Uterus (tissue), 3 donors: ENCODE measurements at regions not wholly inside any gene's neighbourhood (a gene's known extent, or its start where the extent isn't known, plus 50 kb on each side); places are given as distances from the start of the nearest gene placed in this dataset.

Experiments
- DNase-seq, 2 donors: peaks; one replicate each; pipeline ENCODE4 v3.0.0-alpha.2; 2019 to 2020
- H3K27ac ChIP-seq, 2 donors: fragments of 200-600 bp; sonication (generic); 1 replicate in 1 of 2; 2 replicates in 1 of 2; pipeline ENCODE4 v1.5.1; 2016 to 2018
- H3K27me3 ChIP-seq, 2 donors: fragments of 200-600 bp; sonication (generic); one replicate each; pipeline ENCODE4 v1.5.1; 2018 to 2019; ENCODE audit warnings: control low read depth in 1 of 2
- H3K36me3 ChIP-seq, 2 donors: fragments of 200-600 bp; sonication (generic); one replicate each; pipeline ENCODE4 v1.5.1; 2019; ENCODE audit warnings: control low read depth in 1 of 2
- H3K4me1 ChIP-seq, 2 donors: fragments of 200-600 bp; sonication (generic); one replicate each; pipeline ENCODE4 v1.5.1; 2018 to 2019; ENCODE audit warnings: control low read depth in 1 of 2
- H3K4me3 ChIP-seq, 2 donors: fragments of 200-600 bp; sonication (generic); 1 replicate in 1 of 2; 2 replicates in 1 of 2; pipeline ENCODE4 v1.5.1; 2018 to 2019; ENCODE audit warnings: mild to moderate bottlenecking in 1 of 2
- H3K9me3 ChIP-seq, 2 donors: fragments of 200-600 bp; sonication (generic); one replicate each; pipeline ENCODE4 v1.5.1; 2019; ENCODE audit warnings: control low read depth in 1 of 2
- CTCF ChIP-seq, 4 experiments: fragments of 200-600 bp in 2 of 4; fragments of 450-650 bp in 2 of 4; sonication (generic) in 2 of 4; IDR thresholded peaks; one replicate each; pipeline ENCODE4 v1.5.1; 2016 to 2019; ENCODE audit warnings: antibody characterized with exemption in 4 of 4, mild to moderate bottlenecking in 2 of 4, moderate library complexity in 1 of 4
- POLR2A ChIP-seq, 2 donors: fragments of 450-650 bp; IDR thresholded peaks; one replicate each; pipeline ENCODE4 v1.6.1; 2016; ENCODE audit warnings: antibody characterized with exemption in 2 of 2, mild to moderate bottlenecking in 1 of 2, moderate library complexity in 1 of 2
- intact Hi-C: fragments of 100-400 bp; cut with DNase I; formaldehyde crosslinking; loops from one replicate; pipeline ENCODE4 v1.15.1; 2023; ENCODE audit warnings: low total_unique reads
- donor health status: DM: yes; HTN: yes; CAD: no.

GRCh38 chr12:89875809-89876208 lies 167.2 kb upstream of the ATP2B1 start:
- no peak for TF ChIP-seq POLR2A (IDR thresholded peaks at IDR 0.05)
- no peak for TF ChIP-seq CTCF (IDR thresholded peaks at IDR 0.05)
- Histone ChIP-seq H3K4me1 (no peaks in the 10 kb centered on the region), H3K9me3 (no peaks in the 10 kb centered on the region), H3K4me3 (no peak overlapping the region), H3K27ac (no peak overlapping the region), H3K36me3 (no peaks in the 10 kb centered on the region), H3K27me3 (no peaks in the 10 kb centered on the region)
- no peak for DNase-seq
- intact Hi-C loops = no loop called here

DNA sequence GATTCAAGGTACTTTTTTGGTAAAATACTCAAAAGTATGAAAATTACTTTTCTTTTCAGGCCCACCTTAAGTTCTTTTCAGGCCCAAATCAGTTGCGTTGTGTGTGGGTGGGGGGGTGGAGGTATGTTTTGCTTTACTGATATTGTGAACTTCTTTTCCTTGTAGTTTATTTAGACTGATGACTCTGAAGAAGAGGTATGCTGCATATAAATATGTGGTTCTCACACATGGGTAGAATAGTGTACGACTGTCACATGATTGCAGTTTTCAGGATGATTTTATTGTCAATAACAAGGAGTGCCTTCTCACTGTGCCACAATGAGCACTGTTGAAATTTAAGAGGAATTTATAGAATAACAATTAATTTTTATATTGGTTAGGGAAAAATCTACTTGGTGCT lies 166.6 kb upstream of the ATP2B1 start:
- Histone ChIP-seq H3K36me3 (no peaks in the 10 kb centered on the region), H3K4me3 (no peak overlapping the region), H3K27ac (no peak overlapping the region), H3K9me3 (no peaks in the 10 kb centered on the region), H3K4me1 (no peaks in the 10 kb centered on the region), H3K27me3 (no peaks in the 10 kb centered on the region)
- no peak for DNase-seq
- TF ChIP-seq CTCF (IDR thresholded peaks at IDR 0.05) (no peak), POLR2A (IDR thresholded peaks at IDR 0.05) (no peak)
- intact Hi-C loops = no loop called here

DNA sequence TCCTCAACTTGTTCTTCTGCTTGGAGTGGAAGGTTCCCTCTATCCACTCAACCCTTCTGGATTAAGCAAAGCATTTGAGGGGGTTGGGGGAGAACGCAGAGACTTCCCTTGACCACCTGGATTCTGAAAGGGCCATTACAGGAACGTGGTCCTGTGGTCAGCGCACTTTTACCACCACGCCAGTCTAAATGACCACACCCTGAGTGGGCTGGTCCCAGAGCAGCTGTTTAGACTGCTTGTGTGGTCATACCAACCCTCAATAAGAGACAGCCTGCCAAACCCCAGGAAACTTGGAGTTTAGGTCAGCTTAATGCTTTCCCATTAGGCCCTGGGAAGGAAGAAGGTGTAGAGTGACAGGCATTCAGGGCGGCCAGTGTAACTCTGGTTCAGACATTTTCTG lies 165.5 kb upstream of the ATP2B1 start:
- DNase-seq = no peak
- TF ChIP-seq POLR2A (IDR thresholded peaks at IDR 0.05) (no peak), CTCF (IDR thresholded peaks at IDR 0.05) (no peak)
- no peaks in the 10 kb centered on the region for H3K36me3 ChIP-seq
- intact Hi-C loops = no loop called here
- H3K4me1 ChIP-seq = no peaks in the 10 kb centered on the region
- no peaks in the 10 kb centered on the region for H3K27me3 ChIP-seq
- H3K27ac ChIP-seq = no peak overlapping the region
- no peak overlapping the region for H3K4me3 ChIP-seq
- no peaks in the 10 kb centered on the region for H3K9me3 ChIP-seq

- Histone ChIP-seq H3K4me3 (no peak overlapping the region), H3K27ac (no peak overlapping the region), H3K27me3 (no peaks in the 10 kb centered on the region), H3K9me3 (no peaks in the 10 kb centered on the region), H3K4me1 (no peaks in the 10 kb centered on the region), H3K36me3 (no peaks in the 10 kb centered on the region)
- TF ChIP-seq POLR2A (IDR thresholded peaks at IDR 0.05) (no peak), CTCF (IDR thresholded peaks at IDR 0.05) (no peak)
- intact Hi-C loops = no loop called here
- no peak for DNase-seq
Measured at GRCh38 chr12:89873745-89874144, 165.1 kb upstream of the ATP2B1 start.

DNA sequence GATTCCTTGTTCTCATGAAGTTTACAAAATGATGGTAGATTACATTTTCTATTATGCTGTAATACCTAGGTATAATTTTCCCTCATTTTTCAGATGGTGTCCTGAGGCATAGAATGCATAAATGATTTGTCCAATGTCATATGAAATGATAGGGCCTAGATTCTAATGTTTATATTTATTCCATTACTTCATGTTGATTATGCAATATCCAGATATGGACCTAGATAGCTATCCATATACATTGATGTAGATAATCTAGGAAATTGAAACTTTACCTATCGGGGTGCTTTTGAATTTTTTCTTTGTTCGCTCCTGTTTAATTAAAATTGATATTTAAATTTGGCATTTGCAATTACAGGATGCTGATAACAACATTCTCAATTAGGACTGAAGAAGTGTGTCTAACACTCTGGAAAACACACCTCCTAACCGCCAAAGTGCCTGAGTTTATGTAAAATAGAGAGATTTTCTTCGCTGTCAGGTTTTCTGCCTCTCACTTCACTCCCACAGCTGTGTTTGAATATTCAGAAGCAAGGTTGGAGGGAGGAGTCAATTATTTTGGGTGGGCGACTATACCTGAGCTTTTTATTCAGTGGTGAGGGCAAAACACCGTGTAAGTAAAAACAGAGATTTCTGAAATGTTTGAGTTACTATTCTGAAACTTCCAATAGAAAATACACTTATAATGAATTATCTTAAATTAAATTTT lies 164.4 kb upstream of the ATP2B1 start:
- Histone ChIP-seq H3K36me3 (no peaks in the 10 kb centered on the region), H3K27ac (no peak overlapping the region), H3K9me3 (no peaks in the 10 kb centered on the region), H3K4me1 (no peaks in the 10 kb centered on the region), H3K27me3 (no peaks in the 10 kb centered on the region), H3K4me3 (no peak overlapping the region)
- intact Hi-C loops = no loop called here
- TF ChIP-seq POLR2A (IDR thresholded peaks at IDR 0.05) (no peak), CTCF (IDR thresholded peaks at IDR 0.05) (no peak)
- DNase-seq = no peak
